ENCODE measurements at regions not wholly inside any gene's neighbourhood (a gene's known extent, or its start where the extent isn't known, plus 50 kb on each side); places are given as distances from the start of the nearest gene placed in this dataset.

- TF ChIP-seq JUND (IDR thresholded peaks at IDR 0.05; ENCODE audit: low read depth) = no peak
- in situ Hi-C loops (cut with HindIII; ENCODE audit: low pct_unique_long_range_greater_than_20kb, low sequenced_read_pairs) = no loop called here
- DNase-seq (ENCODE audit: low read depth in 1 of 2, low spot score in 1 of 2) = no peak
Observed at GRCh38 chr2:54401554-54401953, 54.6 kb upstream of the SPTBN1 start.

GRCh38 chr2:54402350-54402749 lies 53.8 kb upstream of the SPTBN1 start:
- in situ Hi-C loops (cut with HindIII; ENCODE audit: low pct_unique_long_range_greater_than_20kb, low sequenced_read_pairs) = no loop called here
- DNase-seq (ENCODE audit: low read depth in 1 of 2, low spot score in 1 of 2) = no peak
- TF ChIP-seq JUND (IDR thresholded peaks at IDR 0.05; ENCODE audit: low read depth) = no peak

DNA sequence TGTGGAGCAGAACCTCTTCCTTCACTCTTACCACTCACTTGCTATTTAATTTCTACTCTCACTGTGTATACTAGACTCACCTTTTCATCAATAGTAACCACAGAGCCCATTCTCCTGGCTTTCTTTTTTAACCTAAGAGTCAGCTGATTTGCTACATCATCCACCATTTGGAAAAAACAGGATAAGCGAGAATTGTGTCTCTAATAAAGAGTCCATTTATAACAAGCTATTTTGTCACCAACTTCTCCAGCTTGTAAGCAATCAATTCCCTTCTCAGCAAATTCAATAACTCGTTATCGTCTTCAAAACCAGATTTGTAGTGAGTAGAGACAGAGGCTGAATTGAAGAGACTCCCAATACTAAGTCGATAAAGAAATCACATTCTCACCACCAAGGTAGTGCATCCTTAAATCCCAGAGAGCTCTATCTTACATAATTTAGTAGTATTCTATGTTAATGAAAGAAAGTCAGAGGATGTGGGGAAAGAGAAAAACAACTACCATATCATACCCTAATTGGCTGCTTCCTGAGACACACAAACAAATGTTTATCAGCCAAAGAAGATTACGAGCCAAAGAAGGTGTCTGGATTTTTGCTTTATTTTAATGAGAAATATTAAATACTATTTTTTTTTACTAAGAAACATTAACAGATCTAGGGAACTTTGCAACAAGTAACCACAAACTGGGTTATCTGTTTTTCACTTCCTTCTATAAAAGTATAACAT lies 52.5 kb upstream of the SPTBN1 start:
- in situ Hi-C loops (cut with HindIII; ENCODE audit: low pct_unique_long_range_greater_than_20kb, low sequenced_read_pairs) = no loop called here
- DNase-seq (ENCODE audit: low read depth in 1 of 2, low spot score in 1 of 2) = no peak

DNA sequence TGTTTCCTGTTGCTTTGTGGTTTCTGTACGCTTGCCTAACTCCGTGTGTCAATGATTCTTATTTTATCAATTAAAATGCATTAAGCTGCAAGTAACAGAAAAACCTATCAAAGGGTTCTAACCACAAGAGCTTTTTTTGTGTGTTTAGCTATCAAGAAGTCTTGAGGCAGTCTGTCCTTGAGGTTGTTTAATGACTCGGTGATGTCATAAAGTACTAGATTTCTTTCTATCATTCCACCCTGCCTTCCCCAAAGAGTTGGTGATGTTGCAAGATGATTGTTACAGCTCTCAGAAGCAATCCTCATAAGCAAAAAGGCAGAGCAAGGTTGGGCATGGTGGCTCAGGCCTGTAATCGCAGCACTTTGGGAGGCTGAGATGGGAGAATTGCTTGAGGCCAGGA lies 51.9 kb upstream of the SPTBN1 start:
- DNase-seq (ENCODE audit: low read depth in 1 of 2, low spot score in 1 of 2) = no peak
- TF ChIP-seq JUND (IDR thresholded peaks at IDR 0.05; ENCODE audit: low read depth) = no peak
- in situ Hi-C loops (cut with HindIII; ENCODE audit: low pct_unique_long_range_greater_than_20kb, low sequenced_read_pairs) = no loop called here

More for the DNA sequence above, 52.5 kb upstream of the SPTBN1 start:
- TF ChIP-seq JUND (IDR thresholded peaks at IDR 0.05; ENCODE audit: low read depth) = no peak

GRCh38 chr2:54406031-54406430 lies 50.1 kb upstream of the SPTBN1 start:
- DNase-seq (ENCODE audit: low read depth in 1 of 2, low spot score in 1 of 2) = no peak
- in situ Hi-C loops (cut with HindIII; ENCODE audit: low pct_unique_long_range_greater_than_20kb, low sequenced_read_pairs) = no loop called here
- TF ChIP-seq JUND (IDR thresholded peaks at IDR 0.05; ENCODE audit: low read depth) = no peak
